A673 (cell line): ENCODE measurements at regions not wholly inside any gene's neighbourhood (a gene's known extent, or its start where the extent isn't known, plus 50 kb on each side); places are given as distances from the start of the nearest gene placed in this dataset.

Experiments used
- CTCF ChIP-seq: fragments of 300-800, 200-600 bp; sonication (generic); conservative IDR thresholded peaks from 2 replicates; pipeline ENCODE4 v1.5.1; 2017; ENCODE audit warnings: low read depth, mild to moderate bottlenecking, antibody characterized with exemption, low read length, moderate library complexity, mixed read lengths
- EZH2 ChIP-seq: fragments of 200-600 bp; sonication (generic); IDR thresholded peaks from 2 replicates; pipeline ENCODE4 v1.6.1; 2017; ENCODE audit warnings: borderline replicate concordance, low read depth, mild to moderate bottlenecking, mixed read lengths, antibody characterized with exemption, low read length; ENCODE audit not compliant: poor library complexity, severe bottlenecking

DNA sequence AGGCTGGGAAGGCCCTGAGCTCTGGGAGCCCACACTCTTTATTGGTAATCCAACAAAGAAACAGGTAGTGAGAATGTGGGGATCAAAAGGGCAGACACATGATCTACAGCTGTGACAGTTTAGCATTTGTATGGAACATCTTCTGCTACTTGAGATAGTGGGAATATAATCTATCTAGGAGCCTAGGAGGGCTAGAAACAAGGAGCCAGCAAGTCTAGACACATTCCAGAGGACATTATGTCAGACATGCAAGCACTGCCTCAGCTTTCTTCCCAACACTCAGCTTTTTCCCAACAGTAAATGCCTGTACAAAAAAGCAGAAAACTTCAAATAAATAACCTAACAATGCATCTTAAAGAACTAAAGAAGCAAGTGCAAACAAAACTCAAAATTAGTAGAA, 1150.6 kb upstream of the RAG2 start:
- TF ChIP-seq CTCF (no peak), EZH2 (no peak)
